ENCODE measurements at regions not wholly inside any gene's neighbourhood (a gene's known extent, or its start where the extent isn't known, plus 50 kb on each side); places are given as distances from the start of the nearest gene placed in this dataset.

DNA sequence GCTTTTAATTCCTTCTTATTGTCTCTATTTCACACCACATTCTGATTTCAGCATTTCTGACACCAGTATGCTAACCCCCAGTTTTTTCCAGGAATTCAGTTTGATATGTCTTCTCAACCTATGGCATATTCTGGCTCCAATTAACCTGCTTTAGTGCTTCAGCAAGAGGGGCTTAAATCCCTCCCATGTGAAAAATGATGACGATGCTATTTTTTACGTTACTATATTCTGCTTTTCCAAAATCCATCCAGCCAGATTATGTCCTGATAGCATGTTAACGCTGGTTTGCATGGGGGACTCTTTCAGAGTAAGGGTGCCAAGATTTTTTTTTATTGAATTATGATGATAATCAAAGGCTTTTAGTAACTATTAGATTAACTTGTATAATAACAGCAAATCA, 163.3 kb upstream of the ADAMTS5 start:
- Histone ChIP-seq H3K36me3 (no peaks in the 10 kb centered on the region), H3K4me1 (no peaks in the 10 kb centered on the region), H3K27ac (no peak overlapping the region), H3K9me3 (no peaks in the 10 kb centered on the region), H3K4me3 (no peak overlapping the region), H3K27me3 (no peaks in the 10 kb centered on the region)
- 83 to 91% methylated on average over 3 of the region's 3 CpGs for WGBS, 2 donors
- ATAC-seq (ENCODE audit: low FRiP score in 2 of 2) (no peak), DNase-seq (no peak)
- TF ChIP-seq POLR2AphosphoS5 (IDR thresholded peaks at IDR 0.05) (no peak), POLR2A (IDR thresholded peaks at IDR 0.05) (no peak), EP300 (IDR thresholded peaks at IDR 0.05) (no peak)
- TF ChIP-seq, protein P1, sequence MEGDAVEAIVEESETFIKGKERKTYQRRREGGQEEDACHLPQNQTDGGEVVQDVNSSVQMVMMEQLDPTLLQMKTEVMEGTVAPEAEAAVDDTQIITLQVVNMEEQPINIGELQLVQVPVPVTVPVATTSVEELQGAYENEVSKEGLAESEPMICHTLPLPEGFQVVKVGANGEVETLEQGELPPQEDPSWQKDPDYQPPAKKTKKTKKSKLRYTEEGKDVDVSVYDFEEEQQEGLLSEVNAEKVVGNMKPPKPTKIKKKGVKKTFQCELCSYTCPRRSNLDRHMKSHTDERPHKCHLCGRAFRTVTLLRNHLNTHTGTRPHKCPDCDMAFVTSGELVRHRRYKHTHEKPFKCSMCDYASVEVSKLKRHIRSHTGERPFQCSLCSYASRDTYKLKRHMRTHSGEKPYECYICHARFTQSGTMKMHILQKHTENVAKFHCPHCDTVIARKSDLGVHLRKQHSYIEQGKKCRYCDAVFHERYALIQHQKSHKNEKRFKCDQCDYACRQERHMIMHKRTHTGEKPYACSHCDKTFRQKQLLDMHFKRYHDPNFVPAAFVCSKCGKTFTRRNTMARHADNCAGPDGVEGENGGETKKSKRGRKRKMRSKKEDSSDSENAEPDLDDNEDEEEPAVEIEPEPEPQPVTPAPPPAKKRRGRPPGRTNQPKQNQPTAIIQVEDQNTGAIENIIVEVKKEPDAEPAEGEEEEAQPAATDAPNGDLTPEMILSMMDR (IDR thresholded peaks at IDR 0.05): no peak

DNA sequence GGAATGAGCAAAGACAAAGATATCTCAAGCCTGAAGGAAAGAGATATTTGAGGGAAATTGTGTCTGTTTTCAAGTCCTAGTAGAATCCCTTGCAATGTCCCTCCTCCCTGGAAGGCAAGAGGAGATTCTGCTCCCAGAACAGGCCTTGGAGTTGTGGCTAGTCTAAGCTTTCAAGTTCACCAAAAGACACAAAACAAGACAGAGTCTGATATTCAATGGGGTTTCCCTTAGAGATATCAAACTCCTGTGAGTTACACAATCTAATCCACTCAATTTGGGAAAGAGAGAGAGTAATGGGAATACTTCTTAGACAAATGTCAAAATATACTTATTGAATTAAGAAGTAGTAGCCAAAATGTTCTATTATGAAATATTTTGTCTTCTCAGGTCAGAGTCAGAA, 162.8 kb upstream of the ADAMTS5 start:
- TF ChIP-seq, protein P1 (IDR thresholded peaks at IDR 0.05): no peak
- no peak for TF ChIP-seq EP300 (IDR thresholded peaks at IDR 0.05)
- TF ChIP-seq POLR2A (IDR thresholded peaks at IDR 0.05): no peak
- TF ChIP-seq POLR2AphosphoS5 (IDR thresholded peaks at IDR 0.05): no peak
- Histone ChIP-seq H3K27me3 (no peaks in the 10 kb centered on the region), H3K9me3 (no peaks in the 10 kb centered on the region), H3K36me3 (no peaks in the 10 kb centered on the region), H3K4me3 (no peak overlapping the region), H3K27ac (no peak overlapping the region), H3K4me1 (no peaks in the 10 kb centered on the region)
- no peak for DNase-seq
- ATAC-seq (ENCODE audit: low FRiP score in 2 of 2): no peak

DNA sequence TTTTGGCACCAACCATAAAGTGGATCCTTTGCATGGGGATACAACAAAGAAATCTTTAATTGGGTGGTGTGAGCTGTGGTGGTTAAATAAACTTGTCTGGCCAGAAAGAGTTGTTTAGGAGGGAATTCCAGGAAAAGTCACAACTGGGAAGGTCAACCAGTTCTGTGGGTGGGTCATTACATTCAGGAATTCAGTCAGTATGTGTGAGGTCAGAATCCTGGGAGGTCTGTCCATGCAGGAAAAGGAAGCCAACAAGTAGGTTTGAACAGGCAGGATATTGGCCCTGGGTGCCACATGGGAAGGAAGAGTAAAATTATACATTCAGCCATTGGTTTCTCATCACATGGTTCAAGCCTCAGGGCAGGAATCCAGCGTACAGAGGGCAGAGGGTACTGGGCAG, 162.3 kb upstream of the ADAMTS5 start:
- no peaks in the 10 kb centered on the region for H3K9me3 ChIP-seq
- TF ChIP-seq EP300 (IDR thresholded peaks at IDR 0.05) (no peak), POLR2A (IDR thresholded peaks at IDR 0.05) (no peak), POLR2AphosphoS5 (IDR thresholded peaks at IDR 0.05) (no peak)
- TF ChIP-seq, protein P1 (IDR thresholded peaks at IDR 0.05): no peak
- no peak overlapping the region for H3K27ac ChIP-seq
- no peaks in the 10 kb centered on the region for H3K4me1 ChIP-seq
- H3K4me3 ChIP-seq: no peak overlapping the region
- ATAC-seq (ENCODE audit: low FRiP score in 2 of 2) (no peak), DNase-seq (no peak)
- 65 to 76% methylated on average over 1 of the region's 1 CpG for WGBS, 2 donors
- no peaks in the 10 kb centered on the region for H3K27me3 ChIP-seq
- H3K36me3 ChIP-seq: no peaks in the 10 kb centered on the region

DNA sequence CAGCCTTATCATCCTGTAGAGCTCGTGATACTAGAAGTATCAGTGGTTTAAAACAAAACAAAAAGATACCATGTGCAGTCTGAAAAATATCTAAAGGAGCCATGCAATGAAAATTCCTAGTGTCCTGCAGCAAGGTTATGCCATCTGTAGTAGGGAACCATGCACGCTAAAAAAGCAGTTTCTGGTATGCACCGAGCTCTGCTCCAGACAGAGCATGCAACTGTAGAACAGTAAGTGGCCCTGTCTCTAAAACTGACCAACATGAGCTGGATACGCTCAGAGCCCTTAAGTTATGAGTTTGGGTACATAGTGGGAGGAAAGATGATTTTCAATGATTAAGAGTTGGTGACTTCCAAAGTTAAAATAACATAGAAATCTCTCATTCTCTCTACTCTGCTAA, 159.3 kb upstream of the ADAMTS5 start:
- DNase-seq: no peak
- no peak for ATAC-seq (ENCODE audit: low FRiP score in 2 of 2)

DNA sequence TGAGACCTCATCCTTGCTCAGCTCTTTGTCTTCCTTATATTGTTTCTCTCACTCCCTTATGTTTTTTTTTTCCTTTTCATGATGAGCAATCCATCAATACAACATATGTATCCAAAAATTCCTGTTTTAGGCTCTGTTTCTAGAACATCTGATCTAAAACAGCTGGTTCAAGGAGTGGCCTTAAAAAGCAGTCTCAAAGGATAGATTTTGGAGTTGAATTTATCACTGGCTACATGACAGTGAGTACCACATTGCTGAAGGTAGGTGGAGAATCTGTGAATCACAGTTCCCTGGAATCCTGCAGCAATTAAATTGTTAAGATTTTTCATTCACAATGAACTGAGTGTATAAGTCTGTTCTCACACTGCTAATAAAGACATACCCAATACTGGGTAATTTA, 155.8 kb upstream of the ADAMTS5 start:
- no peak overlapping the region for H3K4me3 ChIP-seq
- ATAC-seq (ENCODE audit: low FRiP score in 2 of 2) (no peak), DNase-seq (no peak)
- H3K27ac ChIP-seq: no peak overlapping the region
- no peaks in the 10 kb centered on the region for H3K27me3 ChIP-seq
- no peaks in the 10 kb centered on the region for H3K9me3 ChIP-seq
- no peaks in the 10 kb centered on the region for H3K4me1 ChIP-seq
- TF ChIP-seq POLR2A (IDR thresholded peaks at IDR 0.05) (no peak), POLR2AphosphoS5 (IDR thresholded peaks at IDR 0.05) (no peak), EP300 (IDR thresholded peaks at IDR 0.05) (no peak)
- TF ChIP-seq, protein P1 (IDR thresholded peaks at IDR 0.05): no peak
- H3K36me3 ChIP-seq: no peaks in the 10 kb centered on the region

More for the DNA sequence above, 159.3 kb upstream of the ADAMTS5 start:
- TF ChIP-seq POLR2AphosphoS5 (IDR thresholded peaks at IDR 0.05) (no peak), EP300 (IDR thresholded peaks at IDR 0.05) (no peak), POLR2A (IDR thresholded peaks at IDR 0.05) (no peak)
- TF ChIP-seq, protein P1 (IDR thresholded peaks at IDR 0.05): no peak
- H3K27ac ChIP-seq: no peak overlapping the region
- 65 to 71% methylated on average over 4 of the region's 4 CpGs for WGBS, 2 donors
- H3K4me1 ChIP-seq: no peaks in the 10 kb centered on the region
- no peak overlapping the region for H3K4me3 ChIP-seq
- no peaks in the 10 kb centered on the region for H3K27me3 ChIP-seq
- no peaks in the 10 kb centered on the region for H3K36me3 ChIP-seq
- no peaks in the 10 kb centered on the region for H3K9me3 ChIP-seq
